ENCODE measurements at regions not wholly inside any gene's neighbourhood (a gene's known extent, or its start where the extent isn't known, plus 50 kb on each side); places are given as distances from the start of the nearest gene placed in this dataset.
"Not testable (repeated sequence)": the region's sequence is repeated elsewhere in the genome, so short reads cannot be mapped to it uniquely, and the experiment has no call there.

DNA sequence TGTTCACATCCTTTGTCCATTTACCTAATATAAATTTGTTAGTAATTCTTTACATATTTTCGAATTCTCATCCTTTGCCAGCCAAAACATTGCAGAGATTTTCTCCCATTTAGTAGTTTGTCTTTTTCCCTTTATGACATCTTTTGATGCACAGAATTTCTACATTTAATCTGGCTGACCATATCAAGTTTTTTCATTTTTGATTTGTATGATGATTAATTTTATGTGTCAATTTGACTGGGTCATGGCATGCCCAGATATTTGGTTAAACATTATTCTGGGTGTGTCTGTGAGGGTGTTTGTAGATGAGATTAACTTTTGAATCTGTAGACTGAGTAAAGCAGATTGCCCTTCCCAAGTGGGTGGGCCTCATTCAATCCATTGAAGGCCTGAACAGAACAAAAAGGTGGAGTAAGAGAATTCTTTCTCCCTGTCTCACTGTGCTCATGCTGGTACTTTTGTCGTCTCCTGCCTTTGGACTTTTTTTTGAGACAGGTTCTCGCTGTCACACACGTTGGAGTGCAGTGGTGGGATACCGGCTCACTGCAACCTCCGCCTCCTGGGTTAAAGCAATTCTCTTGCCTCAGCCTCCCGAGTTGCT is 72.1 kb upstream of the EPB41L1 start:
- no peak for DNase-seq

DNA sequence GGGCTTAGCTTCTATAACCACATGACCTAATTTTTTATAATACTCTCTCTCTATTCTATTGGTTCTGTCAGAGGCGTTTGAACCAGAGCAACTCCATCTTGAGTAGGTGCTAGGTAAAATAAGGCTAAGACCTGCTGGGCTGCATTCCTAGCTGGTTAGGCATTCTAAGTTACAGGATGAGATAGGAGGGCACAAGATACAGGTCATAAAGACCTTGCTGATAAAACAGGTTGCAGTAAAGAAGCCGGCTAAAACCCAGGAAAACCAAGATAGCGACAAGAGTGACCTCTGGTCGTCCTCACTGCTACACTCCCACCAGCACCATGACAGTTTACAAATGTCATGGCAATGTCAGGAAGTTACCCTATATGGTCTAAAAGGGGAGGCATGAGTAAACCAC is 71.3 kb upstream of the EPB41L1 start:
- not testable (repeated sequence) for DNase-seq

DNA sequence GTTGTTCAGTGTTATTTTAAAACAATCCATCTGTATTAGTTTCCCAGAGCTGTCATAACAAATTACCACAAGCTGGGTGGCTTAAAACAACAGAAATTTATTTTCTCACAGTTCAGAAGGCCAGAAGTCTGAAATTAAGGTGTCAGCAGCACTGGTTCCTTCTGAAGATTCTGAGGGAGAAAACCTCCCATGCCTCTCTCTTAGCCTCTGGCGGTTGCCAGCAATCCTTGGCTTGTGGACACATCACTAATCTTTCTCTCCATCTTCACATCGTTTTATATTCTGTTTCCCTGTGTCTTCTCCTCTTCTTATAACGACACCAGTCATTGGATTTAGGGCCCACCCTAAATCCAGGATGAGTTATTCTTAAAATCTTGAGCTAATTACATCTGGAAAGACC is 70.2 kb upstream of the EPB41L1 start:
- no peak for DNase-seq

DNA sequence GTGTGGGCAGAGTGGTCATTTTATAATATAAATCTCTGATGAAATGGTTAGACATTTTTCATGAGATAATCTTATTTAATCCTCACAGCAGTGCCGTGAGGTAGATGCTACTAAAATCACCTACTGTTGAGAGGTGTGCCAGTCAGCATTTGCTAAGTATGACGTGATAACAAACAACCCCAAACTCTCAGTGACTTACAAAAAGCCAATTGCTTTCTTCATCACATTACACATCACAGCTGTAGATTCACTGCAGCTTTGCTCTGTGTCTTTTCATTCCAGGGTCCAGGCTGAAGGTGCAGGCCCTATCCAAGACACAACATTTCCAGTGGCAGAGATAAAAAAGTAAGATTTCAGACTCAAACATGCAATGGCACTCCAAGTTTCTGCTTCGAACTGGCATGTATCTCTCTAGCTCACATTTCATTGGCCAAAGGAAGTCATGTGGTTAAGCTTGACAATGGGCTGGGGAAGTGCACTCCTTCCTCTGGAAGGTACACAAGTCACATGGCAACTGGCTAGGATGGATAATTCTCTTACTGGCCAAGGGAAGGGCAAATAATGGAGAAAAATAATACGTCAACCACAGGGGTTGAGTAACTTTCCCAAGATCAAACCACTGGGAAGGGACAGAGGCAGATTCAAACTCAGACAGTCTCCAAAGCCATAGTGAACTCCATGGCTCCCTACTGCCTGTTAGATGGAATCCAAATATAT is 69.5 kb upstream of the EPB41L1 start:
- no peak for DNase-seq

DNA sequence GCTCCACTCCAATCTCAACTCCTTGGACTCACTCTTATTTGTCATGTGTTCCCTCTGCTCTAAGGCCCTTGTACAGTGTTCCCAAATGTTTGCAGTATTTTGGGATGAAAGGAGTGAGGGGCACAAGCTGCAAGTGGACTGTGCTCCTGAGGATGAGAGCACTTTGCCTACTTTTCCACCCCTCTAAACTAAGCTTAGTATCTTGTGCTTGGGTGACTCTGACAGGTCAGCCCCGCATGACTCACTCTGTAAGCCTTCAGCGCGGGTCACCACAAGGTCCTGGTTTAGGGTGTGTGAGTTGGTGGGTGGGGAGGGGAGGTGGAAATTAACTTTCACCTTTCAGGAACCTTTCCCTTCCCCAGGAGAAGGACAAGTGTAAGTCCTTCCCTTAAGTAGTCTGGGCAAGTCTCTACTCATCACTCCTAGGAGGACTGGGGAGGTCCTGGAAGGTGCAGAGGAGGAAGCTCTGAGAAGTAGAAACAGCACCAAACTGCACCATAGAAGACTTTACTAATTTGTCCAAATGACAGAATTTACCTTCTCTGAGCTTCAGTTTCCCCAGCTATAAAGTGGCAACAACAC is 68.8 kb upstream of the EPB41L1 start:
- DNase-seq, result peak; percentile 18

DNA sequence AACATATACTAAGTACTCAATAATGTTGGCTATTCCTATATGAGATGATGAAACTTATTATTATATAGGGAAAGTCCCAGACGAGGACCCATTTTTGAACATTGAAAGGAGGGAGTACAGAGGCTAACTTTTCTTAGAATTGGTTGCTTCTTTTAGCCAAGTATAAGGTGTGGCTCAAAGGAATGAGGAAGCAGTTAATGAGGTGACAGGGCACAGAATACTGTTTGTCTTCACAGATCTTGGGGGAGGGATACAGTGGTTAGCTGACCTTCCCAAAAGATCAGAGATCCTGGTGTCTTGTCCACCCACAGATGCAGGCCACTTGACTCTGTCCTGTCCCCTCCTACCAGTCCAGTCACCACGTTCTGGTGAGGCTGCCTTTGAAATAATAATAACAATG is 67.8 kb upstream of the EPB41L1 start:
- DNase-seq, result no peak

DNA sequence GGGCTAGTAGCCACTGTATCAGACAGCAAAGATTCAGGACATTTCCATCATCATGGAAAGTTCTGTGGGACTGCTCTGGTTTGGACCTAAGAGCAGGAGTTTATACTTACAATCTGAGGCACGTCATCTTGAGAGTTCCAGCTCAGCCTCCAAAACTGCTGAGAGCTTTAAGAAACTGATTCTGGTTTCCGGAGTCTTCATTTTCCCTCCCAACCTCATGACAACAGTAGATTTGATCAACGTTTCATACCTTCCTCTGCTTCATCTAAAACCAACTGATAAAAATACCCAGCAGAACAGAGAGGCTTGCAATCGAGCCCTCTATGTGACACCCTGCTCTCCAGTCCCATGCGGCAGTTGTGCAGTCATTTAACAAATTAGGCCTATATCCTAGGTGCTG is 64.3 kb upstream of the EPB41L1 start:
- DNase-seq, result no peak

DNA sequence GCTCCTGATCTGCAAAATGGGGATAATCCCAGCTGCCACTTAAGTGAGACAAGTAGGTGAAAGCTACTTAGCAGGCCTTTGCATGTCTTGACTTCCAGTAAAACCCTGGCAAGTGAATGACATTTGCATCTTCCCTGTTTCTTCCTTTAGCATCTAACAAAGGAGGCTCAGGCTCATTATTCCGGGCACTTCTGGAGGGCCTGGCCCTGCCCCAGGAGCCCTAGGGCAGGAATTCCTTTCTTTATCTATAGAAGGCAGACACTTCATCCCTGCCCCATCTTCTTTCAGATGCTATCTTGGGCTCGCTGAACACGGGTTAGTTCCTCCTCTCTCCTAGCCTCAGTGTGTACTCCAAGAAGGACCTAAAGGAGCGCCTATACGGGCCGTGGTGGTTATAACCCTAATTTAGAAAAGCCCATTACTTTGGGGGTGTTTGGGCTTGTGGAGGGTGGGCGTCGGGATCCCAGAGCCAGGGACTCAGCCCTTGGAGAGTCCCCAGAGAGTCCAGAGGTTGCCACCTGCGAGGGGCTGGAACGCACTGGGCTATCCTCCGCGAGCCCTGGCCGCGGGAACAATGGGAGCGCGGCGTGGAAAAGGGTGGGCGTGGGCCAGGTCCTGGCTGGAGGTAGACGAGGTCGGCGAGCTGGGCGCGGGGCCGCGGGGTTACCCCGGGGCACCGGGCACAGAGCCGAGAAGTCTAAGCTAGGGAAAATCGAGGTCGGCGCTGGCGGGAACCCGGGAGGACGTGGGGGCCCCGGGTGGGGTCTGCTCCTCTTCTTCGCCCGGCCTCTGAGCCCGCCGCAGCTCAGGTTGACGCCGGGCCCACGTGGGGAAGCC is 62.8 kb upstream of the EPB41L1 start:
- no peak for DNase-seq

DNA sequence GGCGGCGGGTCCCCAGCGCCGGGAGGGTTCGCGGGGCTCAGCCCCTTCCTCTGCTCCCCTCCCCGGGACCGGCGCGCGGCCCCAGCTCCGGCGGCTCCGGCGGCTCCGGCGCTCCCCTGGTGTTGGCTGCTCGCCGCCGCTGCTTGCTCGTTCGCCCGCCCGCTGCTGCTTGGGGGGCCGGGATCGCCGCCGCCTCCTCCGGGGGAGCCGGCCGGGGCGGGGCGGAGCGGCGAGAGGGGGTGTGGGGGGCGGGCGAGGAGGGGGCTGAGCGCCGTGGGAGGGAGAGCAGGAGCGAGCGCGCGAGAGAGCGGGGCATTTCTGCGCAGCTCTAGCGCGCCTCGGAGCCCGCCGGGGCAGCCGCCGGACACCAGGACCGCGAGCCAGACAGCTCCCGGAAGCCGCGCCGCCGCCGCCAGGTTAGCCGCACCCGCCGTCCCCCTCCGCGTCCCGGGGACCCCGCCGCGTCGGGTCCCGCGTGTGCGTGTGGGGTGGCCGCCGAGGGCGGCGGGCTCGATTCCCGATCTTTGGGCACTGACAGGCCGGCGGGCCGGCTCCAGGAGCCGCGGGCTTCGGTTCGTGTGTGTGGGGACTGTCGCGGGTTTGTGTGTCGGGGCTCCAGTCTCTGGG is 62.0 kb upstream of the EPB41L1 start:
- peak; percentile 10 for DNase-seq

DNA sequence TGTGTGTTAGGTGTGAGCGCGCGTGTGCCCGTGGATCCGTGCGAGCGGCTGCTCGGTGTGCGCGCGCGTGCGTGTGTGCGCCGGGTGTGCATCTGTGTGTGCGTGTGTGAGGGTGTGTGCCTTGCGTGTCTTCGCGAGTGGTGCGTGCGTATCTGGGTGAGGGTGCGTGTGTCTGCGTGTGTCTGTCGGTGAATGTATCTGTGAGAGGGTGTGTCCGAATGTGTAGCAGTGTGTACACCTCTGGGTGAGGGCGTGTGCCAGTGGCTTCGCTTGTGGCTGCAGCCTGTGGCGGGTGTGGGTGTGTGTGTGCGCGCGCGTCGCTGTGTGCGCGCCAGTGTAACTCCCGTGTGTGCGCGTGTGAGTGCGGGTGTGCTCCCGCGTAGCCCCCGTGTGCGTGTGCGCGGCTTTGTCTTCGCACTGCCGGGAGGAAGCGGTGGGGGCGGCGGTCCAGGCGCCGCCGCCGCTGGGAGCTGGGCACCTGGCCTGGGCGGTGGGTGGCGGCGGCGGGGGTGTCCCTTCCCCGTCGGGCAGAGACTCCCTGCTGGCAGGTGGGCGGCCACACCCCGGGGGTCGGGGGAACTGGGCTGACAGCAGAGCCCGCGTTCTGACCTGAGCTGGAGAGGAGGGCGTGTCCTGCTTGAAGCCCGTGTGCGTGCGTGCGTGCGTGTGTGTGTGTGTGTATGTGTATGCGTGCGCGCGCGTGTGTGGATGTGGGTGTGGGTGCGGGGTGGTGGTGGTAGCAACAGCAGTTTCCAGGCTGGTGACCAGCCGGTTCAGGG is 61.3 kb upstream of the EPB41L1 start:
- no peak for DNase-seq

DNA sequence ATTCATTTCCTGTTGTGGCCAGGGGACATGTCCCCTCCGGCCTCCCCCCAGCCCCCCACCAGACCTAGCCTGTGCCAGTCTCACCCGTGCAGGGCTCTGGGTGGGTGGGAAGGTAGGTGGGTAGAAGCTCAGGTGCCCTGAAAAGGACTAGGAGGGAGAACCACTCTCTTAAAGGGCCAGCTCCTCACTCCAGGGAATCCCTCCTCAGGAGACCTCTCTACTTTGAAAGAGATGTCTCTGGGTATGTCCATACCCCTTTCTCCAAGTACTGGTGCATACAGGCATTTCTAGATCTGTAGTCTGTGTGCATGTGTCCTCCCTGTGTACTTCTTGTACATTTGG is 60.8 kb upstream of the EPB41L1 start:
- no peak for DNase-seq

DNA sequence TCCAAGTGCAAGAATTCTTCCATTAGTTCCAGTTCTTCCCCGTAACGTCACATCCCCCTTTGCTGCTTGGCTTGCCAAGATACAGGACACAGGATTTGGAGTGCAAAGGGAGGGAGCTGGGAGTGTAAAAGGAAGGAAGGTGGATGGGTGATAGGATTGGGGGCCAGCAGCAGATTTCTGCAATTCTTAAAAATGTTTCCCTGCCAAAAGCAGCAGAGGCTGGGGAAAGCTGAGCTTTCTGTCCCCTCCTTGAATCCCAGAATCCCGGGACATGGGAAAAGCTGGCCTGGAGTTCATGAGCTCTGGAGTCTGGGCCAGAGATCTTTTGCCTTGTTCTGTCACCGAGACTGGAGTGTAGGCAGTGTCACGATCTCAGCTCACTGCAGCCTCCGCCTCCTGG is 60.0 kb upstream of the EPB41L1 start:
- DNase-seq, result no peak

DNA sequence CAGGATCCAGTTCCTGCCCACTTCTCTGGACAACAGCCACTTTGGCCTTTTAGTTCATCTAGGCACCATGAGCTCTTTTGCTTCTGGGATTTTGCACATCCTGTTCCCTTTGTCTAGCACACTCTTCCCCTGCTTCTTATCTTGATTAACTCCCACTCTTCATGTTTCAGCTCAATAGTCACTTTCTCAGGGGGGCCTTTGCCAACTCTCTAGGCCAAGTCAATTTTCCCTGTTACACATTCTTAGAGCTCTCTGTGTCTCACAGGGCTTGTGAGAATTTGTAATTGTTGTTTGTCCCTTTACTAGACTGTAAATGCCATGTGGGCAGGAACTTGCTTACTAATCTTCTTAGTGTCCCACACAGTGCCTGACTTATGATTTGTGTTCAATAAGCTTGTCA is 58.1 kb upstream of the EPB41L1 start:
- no peak for DNase-seq

DNA sequence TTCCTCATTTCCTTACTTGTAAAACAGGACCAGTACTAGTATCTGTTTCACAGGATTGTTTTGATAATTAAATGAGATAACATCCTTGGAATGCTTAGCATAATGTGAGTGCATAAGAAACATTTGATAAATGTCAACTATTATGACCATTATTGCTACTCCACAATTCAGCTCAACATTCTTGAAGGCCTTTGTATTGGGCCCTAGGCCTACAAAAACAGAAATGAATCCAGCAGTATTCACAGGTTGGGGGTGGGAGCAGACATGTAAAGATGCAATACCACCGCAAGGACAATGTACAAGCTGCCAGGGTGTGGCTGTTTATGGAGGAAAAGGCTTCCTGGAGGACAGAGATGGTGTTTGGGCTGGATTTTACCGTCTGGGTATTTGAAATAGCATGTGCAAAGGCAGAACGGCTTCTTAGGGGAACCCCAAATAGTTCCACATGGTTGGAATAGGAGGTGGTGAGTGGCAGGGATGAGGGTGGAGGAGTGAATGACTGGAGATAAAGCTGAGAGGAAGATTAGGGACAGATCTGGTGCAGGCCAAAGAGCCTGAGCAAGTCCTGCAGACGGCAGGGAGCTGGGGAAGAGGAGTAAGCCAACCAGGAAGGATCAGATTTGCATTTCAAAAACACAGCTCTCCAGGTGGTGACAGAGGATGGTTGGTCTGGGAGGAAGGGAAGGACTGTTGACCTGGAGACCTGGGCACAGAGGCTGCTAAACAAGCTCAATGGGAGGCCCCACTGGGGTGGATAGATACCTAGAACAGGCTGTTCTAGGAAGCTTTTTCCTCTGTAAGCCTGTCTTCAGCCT is 57.0 kb upstream of the EPB41L1 start:
- no peak for DNase-seq

DNA sequence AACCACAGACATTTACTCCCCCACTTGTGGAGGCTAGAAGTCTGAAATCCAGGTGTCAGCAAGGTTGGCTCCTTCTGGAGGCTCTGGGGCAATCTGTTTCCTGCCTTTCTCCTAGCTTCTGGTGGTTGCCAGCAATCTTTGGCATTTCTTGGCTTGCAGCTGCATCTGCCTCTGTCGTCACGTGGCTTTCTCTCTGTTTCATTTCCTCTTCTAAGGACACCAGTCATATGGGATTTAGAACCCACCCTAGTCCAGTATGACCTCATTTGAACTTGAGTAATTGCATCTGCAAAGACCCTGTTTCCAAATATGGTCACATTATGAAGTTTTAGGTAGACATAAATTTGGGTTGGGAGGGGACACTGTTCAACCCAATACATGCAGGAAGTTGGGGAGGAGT is 56.2 kb upstream of the EPB41L1 start:
- no peak for DNase-seq

DNA sequence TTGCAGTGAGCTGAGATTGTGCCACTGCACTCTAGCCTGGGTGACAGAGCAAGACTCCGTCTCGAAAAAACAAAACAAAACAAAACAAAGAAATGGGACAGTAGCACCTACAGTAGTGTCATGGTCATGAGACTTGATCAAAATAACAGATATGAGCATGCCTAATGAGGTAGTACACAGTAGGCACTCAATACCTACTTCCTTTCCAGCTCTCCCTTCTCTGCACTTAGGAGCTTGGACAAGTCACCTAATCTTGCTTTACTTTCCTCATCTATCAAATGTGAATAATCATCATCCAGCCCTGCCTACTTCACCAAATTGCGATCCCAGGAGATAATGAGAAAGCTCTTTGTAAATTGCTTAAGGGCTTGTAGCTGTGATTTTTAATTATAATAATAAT is 55.4 kb upstream of the EPB41L1 start:
- DNase-seq, result no peak

DNA sequence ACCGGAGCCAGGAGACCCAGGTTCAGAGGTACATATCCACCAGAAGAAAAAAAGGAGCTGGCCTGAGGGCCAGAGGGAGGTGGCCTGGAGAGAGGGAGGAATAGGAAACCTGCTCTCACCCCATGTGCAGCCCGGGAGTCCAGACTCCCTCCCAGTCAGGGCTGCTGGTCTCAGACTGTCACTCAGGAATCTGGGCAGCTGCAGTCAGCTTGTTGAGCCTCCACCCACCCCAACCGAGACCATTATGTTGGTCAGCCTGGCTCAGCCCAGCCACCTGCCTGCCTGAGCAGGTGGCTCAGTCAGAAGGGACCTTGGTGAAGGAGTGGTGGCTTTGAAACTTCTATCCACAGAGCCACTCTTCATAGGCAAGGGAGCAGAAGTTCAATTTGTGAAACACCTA is 53.3 kb upstream of the EPB41L1 start:
- no peak for DNase-seq

DNA sequence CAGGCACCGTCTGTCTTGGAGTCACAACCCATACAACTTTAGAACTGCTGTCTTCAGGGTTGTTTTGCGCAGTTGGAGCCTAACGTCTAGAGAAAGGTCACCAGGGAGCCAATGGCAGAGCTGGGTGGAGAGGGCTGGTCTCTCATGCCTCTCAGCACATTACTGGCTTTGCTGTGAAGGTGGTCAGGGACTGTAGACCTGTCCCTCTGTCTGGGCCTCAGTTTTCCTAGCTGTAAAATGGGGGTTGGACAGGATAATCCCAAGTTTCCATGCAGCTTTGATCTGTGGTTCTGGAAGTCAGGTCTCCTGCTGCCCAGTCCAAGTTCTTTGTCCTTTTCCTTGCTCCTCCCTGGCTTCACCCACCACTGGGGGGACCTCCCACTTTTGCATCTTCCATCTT is 52.2 kb upstream of the EPB41L1 start:
- no peak for DNase-seq

DNA sequence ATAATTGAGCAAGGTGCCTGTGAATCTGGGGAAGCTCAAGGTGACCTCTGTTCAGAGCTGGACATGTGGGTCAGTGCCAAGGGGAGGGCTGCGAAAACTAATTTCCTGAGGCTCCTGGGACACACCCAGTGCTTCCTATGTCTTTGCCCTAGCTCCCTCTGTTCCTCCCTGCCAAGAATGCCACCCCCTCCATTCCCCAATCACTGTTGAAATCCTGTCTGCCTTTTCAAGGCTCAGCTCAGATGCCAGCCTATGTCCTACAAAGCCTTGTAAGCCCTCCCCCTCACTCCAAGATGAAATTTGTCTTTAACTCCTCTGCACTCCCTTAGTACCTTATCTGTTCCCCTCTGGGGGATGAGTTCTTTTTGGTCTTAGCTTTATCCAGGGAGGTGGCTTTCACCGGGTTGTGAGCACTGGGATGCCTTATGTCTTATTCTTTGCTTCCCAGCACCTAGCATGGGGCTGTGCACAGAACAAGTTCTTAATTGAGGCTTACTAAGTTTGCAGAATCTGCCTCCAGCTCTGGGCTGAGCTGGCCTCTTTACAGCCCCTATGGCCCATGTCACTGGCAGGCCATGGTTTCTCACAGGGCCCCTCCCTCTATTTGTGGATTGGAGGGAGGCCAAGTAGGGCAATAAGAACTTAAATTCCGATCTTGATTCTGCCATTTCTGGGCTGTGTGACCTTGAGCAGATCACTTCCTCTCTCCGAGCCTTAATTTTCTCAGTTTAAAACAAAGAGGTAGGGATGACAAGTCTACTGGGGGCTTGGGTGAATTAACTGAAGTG is 51.5 kb upstream of the EPB41L1 start:
- DNase-seq, result no peak

DNA sequence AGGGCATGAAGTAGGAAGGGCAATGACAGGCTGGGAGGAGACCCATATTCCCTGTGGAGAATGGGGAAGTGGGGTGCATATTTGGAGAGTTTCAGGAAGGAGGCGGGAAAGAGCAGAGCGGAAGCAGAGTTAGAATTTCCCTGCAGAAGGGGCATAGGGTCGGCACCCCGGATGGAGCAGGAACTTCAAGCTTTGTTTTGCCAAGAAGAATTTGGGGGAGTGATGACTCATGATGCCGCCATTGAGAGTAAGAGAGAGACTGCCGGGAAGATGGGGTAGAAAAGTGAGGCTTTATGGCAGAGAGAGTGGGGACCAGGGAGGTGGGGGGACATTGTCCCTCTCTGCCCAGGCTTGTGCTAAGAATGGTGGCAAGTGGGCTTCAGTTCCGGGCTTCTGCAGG is 50.3 kb upstream of the EPB41L1 start:
- no peak for DNase-seq

Measured in T1000 (cell line).